ENCODE measurements at regions not wholly inside any gene's neighbourhood (a gene's known extent, or its start where the extent isn't known, plus 50 kb on each side); places are given as distances from the start of the nearest gene placed in this dataset.

DNA sequence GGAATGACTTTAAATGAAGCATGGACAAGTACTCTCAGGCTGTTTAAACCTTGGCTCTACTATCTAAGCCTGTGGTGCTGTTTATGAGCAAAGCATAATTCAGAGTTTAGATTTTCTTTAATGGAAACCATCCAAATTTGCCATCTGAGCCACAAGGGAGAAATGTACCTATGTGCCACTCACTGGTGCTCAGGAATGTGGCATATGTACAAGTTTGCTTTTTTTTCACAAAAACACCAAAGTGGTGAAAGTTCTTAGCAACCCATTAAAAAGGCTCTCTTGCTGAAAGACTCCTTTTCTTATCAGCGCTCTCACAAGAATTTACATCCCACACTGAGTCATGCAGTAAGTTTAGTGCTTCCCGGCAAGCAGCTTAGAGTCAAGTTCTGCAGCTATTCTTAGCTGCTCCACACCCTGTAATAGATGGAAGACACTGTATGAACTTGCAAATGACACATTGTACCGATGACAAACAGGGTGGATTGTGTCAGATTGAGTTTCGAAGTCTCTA lies 57.3 kb upstream of the MLIP start:
- no peak for TF ChIP-seq EZH2phosphoT487 (IDR thresholded peaks at IDR 0.05; ENCODE audit: borderline replicate concordance, low read length)
- TF ChIP-seq, protein P1, sequence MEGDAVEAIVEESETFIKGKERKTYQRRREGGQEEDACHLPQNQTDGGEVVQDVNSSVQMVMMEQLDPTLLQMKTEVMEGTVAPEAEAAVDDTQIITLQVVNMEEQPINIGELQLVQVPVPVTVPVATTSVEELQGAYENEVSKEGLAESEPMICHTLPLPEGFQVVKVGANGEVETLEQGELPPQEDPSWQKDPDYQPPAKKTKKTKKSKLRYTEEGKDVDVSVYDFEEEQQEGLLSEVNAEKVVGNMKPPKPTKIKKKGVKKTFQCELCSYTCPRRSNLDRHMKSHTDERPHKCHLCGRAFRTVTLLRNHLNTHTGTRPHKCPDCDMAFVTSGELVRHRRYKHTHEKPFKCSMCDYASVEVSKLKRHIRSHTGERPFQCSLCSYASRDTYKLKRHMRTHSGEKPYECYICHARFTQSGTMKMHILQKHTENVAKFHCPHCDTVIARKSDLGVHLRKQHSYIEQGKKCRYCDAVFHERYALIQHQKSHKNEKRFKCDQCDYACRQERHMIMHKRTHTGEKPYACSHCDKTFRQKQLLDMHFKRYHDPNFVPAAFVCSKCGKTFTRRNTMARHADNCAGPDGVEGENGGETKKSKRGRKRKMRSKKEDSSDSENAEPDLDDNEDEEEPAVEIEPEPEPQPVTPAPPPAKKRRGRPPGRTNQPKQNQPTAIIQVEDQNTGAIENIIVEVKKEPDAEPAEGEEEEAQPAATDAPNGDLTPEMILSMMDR (IDR thresholded peaks at IDR 0.05; ENCODE audit: low read depth, low read length, poor library complexity, severe bottlenecking), result no peak
- Histone ChIP-seq H3K79me2 (ENCODE audit: control insufficient read depth, low read length) (no peaks in the 10 kb centered on the region), H4K20me1 (ENCODE audit: control insufficient read depth, insufficient read depth, low read depth, low read length) (no peaks in the 10 kb centered on the region), H3K27me3 (ENCODE audit: control insufficient read depth, low read length) (no peaks in the 10 kb centered on the region), H3K4me3 (ENCODE audit: low read length) (no peak overlapping the region), H3K27ac (ENCODE audit: low read depth, low read length) (no peak overlapping the region), H3K4me2 (ENCODE audit: low read length) (no peak overlapping the region), H3K4me1 (ENCODE audit: control insufficient read depth, low read length) (no peaks in the 10 kb centered on the region), H3K9me3 (ENCODE audit: control insufficient read depth, insufficient read depth, low read length) (no peaks in the 10 kb centered on the region), H3K36me3 (ENCODE audit: control insufficient read depth, low read length) (no peaks in the 10 kb centered on the region), H3F3A (ENCODE audit: control insufficient read depth, insufficient read depth) (no peaks in the 10 kb centered on the region), H3K9me2 (replicated peaks; ENCODE audit: control insufficient read depth, low read length) (no peaks in the 10 kb centered on the region)

DNA sequence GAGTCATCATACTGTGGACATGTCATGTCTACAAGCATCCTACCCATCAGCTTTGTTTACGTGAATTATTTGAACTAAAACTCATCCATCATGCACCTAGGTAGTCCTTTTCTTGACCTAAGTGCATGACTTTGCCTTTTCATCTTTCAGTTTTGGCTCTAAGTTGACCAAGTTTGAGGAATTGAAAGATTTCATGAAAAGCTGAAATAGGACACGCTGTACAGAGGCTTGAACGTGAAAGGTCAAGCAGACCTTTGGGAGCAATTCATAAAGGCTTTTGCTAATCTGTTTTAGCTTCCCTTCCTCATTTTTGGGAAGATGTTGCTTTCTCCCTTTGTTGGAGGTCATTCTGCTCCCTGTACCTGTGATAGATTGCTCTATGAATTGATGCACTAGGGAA lies 55.1 kb upstream of the MLIP start:
- no peaks in the 10 kb centered on the region for H3K9me2 ChIP-seq (replicated peaks; ENCODE audit: control insufficient read depth, low read length)

DNA sequence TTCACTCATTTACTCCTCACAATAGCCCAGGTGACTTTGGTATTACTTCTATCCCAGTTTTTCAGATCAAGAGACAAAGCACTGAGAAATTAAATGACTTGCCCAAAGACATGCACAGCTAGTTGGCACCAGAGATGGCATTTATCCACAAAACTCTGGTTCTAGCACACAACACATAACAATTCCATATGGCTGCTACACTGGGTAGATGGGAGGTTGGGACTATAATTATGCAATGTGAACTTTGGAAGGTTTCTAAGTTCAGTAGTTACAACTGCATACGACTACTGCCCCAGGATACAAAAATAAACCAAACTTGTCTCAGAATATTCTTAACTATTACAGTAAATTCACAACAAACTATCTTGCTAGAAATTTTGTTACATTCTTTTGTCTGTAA lies 54.2 kb upstream of the MLIP start:
- Histone ChIP-seq H3K27me3 (ENCODE audit: control insufficient read depth, low read length) (no peaks in the 10 kb centered on the region), H3K4me2 (ENCODE audit: low read length) (no peak overlapping the region), H3F3A (ENCODE audit: control insufficient read depth, insufficient read depth) (no peaks in the 10 kb centered on the region), H4K20me1 (ENCODE audit: control insufficient read depth, insufficient read depth, low read depth, low read length) (no peaks in the 10 kb centered on the region), H3K4me1 (ENCODE audit: control insufficient read depth, low read length) (no peaks in the 10 kb centered on the region), H3K36me3 (ENCODE audit: control insufficient read depth, low read length) (no peaks in the 10 kb centered on the region), H3K9me3 (ENCODE audit: control insufficient read depth, insufficient read depth, low read length) (no peaks in the 10 kb centered on the region), H3K9me2 (replicated peaks; ENCODE audit: control insufficient read depth, low read length) (no peaks in the 10 kb centered on the region), H3K79me2 (ENCODE audit: control insufficient read depth, low read length) (no peaks in the 10 kb centered on the region), H3K4me3 (ENCODE audit: low read length) (no peak overlapping the region), H3K27ac (ENCODE audit: low read depth, low read length) (no peak overlapping the region)
- TF ChIP-seq EZH2phosphoT487 (IDR thresholded peaks at IDR 0.05; ENCODE audit: borderline replicate concordance, low read length), result no peak
- TF ChIP-seq, protein P1 (IDR thresholded peaks at IDR 0.05; ENCODE audit: low read depth, low read length, poor library complexity, severe bottlenecking), result no peak

More for the DNA sequence above, 55.1 kb upstream of the MLIP start:
- Histone ChIP-seq H3K4me1 (ENCODE audit: control insufficient read depth, low read length) (no peaks in the 10 kb centered on the region), H3K27me3 (ENCODE audit: control insufficient read depth, low read length) (no peaks in the 10 kb centered on the region), H3K79me2 (ENCODE audit: control insufficient read depth, low read length) (no peaks in the 10 kb centered on the region), H4K20me1 (ENCODE audit: control insufficient read depth, insufficient read depth, low read depth, low read length) (no peaks in the 10 kb centered on the region), H3F3A (ENCODE audit: control insufficient read depth, insufficient read depth) (no peaks in the 10 kb centered on the region), H3K27ac (ENCODE audit: low read depth, low read length) (no peak overlapping the region), H3K9me3 (ENCODE audit: control insufficient read depth, insufficient read depth, low read length) (no peaks in the 10 kb centered on the region), H3K4me2 (ENCODE audit: low read length) (no peak overlapping the region), H3K4me3 (ENCODE audit: low read length) (no peak overlapping the region), H3K36me3 (ENCODE audit: control insufficient read depth, low read length) (no peaks in the 10 kb centered on the region)
- no peak for TF ChIP-seq EZH2phosphoT487 (IDR thresholded peaks at IDR 0.05; ENCODE audit: borderline replicate concordance, low read length)
- TF ChIP-seq, protein P1 (IDR thresholded peaks at IDR 0.05; ENCODE audit: low read depth, low read length, poor library complexity, severe bottlenecking), result no peak

All from DOHH2 (cell line).